Right forelimb (tissue), 1 donor: ENCODE measurements at regions not wholly inside any gene's neighbourhood (a gene's known extent, or its start where the extent isn't known, plus 50 kb on each side); places are given as distances from the start of the nearest gene placed in this dataset.

Experiments
- DNase-seq: peaks from one replicate; pipeline ENCODE4 v3.0.0-alpha.2; 2018

DNA sequence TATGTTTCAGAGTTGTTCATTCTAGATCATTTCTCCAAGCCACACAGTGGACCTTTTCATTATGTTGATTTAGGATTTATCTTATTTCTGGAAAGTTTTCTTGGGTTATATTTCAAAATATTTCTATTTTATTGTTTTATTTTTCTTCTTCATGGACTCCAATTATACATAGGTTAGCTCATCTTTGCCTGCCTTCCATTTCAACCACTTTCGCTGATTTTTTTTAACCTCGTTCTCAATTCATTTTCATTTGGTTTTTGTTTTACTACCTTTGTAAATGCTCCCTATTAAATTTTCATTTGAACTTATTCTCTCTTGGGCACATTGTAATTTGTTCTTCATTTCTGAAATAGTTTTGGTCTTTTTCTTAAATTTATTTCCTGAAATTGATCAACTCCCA is 169.0 kb upstream of the PITX1 start:
- DNase-seq = no peak

DNA sequence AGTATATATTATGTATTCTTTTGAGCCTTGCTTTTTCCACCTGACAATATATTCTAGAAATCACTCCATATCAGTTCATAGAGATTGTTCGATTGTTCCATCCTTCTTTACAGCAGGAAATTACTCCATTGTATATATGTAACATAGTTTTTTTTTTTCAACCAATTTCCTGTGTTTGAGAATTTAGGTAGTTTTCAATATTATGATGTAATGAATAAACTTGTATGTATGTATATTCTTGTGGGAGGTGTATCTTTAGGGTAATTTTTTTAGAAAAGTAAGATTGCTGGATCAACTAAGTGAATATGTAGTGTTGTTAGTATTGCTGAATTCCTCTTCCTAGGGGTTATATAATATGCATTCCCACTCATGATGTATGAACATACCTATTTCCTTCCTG is 165.9 kb upstream of the PITX1 start:
- DNase-seq = no peak

DNA sequence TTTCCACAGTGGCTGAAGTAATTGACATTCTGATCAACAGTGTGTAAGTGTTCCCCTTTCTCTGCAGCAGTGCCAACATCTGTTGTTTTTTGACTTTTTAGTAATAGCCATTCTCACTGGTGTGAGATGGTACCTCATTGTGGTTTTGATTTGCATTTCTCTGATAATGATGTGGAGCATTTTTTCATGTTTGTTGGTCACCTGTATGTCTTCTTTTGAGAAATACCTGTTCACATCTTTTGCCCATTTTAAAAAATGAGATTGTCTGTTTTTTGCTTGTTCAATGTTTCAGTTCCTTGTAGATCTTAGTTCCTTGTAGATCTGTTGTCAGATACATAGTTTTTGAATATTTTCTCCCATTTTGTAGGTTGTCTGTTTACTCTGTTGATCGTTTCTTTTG is 162.5 kb upstream of the PITX1 start:
- DNase-seq = no peak

DNA sequence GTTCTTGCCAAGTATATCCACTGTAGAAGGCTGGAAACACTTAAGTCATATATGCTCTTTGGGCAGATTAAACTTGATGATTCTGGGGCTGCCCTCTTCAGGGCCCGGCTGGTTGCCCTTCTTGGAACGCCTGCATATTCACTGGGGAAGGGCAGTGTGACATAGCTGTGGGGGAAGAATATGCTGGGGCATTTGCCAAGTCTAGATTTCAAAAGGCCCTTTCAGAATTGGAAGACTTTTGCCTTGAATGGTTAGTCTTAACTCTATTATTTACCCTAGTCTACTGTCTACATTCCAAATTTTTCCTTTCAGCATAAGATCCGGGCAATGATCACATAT is 161.2 kb upstream of the PITX1 start:
- no peak for DNase-seq

DNA sequence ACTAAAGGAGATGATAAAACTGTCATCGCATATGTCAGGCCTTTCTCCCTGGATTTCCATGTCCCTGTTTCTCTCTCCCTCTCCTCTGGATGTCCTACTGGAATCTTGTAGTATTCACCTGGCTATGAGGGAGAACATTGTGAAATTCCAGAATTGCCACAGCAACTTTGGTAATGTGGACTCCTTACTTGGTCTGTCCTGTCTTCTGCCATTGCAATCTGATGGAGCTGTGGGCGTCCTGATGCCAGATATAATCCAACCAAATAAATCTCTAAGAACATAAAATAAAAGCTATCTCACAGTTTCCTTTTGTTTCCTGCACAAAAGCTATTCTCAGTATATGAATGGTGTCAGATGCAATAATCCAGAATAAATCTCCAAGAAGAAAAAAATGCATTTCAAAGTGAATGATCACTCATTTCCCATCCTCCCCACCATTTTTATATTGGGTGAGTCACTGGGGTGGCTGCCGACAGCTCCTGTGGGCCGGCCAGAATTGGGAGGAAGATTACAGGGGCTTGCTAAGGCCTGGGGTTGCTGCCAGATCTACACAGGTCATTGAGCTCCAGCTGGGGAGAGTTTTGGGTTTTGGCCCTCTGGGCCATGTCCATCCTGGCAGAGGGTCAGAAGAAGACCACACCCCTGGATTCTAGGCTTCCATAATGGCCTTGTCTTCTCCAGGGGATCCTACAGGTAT is 160.7 kb upstream of the PITX1 start:
- DNase-seq = peak; percentile 59

DNA sequence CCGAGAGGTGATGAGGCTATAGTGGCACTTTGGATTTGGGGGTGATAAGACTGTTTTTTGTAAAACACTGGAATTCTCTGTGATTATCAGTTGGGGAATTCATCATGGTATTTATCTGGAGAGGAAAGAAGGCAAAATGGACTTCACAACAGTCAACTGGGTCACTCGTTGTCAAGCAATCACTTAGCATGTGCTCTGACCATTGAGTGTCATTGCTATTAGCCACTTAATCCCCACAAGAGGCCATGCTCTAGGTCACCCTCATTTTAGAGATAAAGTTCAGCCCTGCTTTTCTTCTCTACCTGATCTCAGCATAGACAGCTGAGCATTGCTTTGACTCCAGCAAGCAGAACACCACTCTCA is 160.1 kb upstream of the PITX1 start:
- no peak for DNase-seq

DNA sequence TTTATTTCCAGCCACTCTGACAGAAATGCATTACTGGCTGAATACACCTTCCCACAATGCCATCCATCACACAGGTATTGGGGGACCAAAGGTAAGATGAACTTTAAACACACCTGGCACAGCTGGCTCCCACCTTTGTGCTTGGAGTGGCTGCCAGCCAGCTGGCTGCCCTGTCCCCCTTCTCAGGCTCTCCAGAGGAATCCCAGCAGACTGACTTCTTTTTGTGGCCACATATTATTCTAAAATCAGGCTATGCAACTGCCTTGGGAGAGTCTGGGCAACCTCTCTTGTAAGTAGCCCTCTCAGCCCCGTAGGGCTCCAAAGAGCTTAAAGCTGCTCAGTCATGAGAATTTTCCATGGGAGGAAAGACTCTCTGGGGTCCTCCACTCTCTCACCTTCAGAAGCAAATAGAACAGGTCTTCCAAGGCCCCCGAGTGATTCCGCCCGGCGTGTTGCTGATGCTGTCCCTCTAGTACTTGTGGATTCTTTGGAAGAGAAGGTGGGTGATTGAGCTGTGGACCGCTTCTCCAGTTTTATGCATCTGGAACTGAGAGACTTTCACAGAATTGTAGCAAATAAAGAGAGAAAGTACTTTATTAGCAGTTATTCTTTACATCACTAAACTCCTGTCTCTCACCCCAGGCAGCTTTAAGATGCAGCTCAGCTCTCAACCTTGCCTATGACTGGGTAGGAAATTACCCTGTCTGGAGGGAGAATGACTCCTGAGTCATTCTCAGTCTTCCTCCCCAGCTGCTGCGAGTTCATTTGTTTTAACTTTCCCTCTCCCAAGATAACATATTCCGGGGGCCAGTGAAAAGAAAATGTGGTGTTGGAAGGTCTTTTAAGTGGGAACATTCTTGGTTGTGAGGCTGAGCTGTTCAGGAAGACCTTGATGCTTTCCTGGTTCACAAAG is 159.4 kb upstream of the PITX1 start:
- no peak for DNase-seq

DNA sequence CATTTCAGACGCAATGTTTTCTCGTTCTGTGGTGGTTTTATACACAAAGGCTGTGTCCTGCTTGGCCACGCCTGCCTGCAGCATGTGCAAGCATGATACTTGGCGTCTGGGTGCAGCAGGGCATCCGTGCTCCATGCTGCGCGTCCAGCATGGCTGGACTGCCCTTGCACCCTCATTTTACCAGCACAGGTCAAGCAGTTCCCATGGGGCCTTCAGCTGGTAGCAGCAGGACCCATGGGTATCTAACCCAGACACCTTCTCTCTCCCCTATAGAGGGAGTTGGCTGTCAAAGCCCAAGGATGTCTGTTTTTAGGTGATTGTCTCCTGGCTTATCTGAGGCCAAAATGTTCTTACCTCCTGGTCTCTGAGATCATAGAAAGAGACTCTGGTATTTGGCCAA is 158.3 kb upstream of the PITX1 start:
- DNase-seq = no peak

DNA sequence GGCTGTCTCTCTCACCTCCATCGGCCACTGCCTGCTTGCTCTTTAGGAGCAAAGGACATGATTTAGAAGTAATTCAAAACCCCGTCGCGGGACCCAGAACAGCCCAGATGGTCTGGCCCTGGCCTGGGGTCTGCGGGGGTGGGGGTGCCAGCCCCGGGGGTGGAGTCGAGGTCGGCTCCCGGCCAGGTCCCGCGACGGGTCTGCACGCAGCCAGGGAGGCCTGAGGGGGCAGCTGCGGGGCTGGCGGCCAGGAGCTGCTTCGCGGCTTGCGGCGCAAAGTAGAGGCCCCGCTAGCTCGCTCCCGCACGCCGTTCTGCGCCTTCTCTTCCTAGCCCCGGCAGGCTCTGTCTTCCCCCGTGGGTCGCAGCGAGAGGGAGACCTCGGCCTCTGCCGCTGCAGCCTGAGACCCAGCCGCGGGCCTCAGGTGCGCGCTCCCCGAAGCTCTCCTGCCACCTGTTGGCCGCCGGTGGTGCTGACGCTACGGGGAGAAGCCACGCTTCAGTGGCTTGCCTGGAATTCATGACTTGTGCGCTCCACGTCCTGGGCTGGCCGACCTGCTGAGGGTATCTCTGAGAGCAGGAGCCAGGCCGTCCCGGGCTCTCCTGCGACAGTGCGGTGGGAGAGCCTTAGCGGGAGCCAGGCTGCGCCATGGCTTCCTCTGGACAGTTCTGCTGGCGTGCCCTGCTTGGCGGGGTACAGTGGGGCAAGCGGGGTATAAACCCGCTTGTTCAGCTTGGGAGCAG is 157.2 kb upstream of the PITX1 start:
- peak; percentile 87 for DNase-seq

DNA sequence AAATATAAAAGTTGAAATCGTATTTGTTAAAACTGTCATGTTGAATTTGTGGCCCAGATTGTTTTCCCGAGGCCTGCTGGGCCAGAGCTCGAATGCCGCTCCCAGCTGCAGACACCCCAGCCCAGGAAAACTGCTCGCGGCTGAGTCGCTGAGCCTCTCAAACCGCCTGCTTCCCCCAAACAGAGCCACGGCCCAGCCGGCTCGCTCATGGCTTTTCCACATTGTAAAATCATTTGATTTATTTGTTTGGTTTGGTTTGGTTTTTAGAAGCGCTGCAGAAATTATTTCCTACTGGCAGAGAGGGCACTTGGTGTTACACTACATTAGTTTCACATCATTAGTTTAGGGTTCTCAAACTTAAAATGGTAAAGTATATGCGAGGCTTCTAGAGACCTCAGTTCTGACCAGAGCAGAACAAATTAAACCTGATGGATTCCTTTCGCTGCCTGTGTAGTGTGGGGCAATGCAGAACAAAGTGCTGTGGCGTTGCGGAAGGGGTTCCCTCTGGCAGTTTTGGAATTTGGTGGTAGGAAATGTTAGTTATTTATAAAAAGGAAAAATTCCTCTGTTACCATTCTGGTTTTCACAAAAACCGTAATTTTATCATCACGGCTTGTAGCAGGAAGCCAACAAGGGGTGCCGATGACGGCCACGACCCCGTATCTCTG is 156.5 kb upstream of the PITX1 start:
- DNase-seq = no peak

DNA sequence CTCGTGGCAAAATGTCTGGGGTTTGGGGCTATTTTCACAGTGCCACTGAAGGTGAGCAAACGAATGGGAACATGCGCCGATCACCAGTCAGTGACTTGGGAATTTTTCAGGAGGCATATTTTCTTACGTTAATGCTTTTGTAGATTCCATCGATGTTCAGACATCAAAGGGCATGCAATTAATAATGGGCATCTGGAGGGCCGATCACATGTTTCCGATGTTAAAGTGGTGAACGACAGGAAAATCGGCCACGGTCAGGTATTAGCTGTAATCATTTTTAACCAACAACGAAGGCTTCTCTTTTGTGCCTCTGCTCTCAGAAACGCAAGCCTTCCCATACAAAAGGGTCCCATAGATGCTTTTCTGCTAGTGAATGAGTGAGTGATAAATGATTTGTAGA is 155.0 kb upstream of the PITX1 start:
- DNase-seq = no peak

DNA sequence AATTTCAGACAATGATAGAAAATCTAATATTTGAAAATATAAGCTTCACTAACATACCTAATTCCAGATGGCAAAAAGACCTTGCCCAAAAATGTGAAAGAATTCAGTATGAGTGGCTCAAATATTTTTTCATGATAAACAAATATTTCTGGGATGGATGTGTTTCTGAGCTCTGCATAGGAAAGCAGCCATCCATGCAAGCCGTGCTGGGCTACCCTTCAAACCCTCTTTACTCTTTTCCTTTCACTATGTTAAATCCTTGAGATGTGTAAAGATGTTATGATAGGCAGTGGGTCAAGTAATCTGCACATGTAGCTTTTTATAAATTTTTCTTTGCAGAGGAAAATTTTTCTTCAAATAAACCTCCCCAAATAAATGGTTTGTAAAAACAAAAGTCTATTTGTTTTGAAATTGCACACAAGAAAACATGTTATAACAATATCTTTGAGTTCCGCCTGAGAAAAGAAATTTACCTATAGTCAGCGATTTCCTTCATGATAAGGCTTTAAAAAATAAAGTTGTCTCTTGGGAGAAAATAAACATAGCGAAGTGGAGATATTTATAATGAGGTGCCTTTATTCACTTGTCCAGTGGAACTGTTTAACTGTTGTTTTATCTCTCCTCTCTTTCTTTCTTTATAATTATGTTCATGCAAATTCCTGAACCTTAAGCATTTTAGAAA is 154.3 kb upstream of the PITX1 start:
- no peak for DNase-seq

DNA sequence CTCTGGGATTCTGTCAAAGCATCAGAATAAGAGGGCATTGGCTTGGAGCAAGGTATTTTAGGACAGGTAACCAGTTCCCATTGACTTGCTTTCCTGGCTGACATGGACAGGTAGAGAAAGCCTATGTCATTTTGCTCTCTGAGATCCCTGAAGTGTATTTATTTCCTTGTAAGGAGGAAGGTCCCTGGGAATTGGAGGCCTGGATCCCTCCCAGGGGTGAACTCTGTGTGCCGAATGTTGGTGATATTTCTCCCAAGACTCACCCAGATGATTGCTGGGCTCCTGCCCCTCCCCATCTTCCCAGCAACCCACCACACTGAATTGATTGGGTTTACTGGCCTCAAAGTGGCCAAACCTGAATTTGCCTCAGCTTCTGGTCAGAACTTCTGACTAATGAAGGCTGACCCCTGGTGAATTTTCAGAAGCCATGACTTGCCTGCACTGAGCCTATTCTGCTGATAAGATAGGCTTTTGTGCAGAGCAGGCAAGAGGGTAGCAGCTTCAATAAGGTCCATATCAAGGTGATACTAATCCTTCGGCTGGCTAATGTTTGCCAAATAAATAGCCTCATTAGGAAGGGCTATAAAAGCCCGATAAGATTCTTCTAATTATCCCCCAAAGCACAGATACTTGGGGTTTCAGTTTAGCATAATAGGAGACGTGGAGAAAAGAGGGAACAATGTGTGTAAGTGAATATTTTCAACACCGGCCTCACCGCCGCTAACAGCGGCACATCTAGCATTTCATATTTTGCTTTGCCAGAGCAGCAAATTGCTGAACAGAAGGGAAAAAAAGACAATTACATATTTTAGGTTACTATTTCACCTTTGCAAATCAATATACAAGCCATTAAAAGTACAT is 152.9 kb upstream of the PITX1 start:
- no peak for DNase-seq

DNA sequence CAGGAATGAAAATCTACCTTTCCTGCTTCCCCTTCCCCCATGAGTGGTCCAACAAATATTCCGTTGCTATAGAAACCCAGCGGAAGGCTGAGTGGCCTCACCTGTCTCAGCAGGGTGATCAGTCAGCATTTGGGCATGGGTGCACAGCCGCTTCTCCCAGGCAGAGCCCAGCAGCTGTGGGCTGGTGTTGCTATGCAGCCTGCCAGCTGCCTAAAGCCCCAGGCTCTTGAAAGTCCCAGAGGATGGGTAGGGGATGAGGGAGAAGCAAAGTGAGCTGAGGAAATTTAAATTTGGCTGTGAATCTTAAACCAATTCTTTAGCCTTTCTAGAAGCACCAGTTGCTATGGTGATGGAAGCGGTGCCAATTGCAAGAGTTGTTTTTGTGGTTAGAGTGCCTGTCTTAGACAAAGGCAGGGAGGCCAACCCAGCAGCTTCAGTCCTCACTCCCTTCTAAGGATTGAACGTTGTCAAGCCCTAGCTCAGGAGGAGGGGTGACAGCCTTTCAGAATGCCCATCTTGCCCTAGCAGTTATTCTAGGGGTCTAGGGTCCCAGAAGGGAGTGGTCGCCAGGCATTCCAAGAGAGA is 151.5 kb upstream of the PITX1 start:
- DNase-seq = no peak

DNA sequence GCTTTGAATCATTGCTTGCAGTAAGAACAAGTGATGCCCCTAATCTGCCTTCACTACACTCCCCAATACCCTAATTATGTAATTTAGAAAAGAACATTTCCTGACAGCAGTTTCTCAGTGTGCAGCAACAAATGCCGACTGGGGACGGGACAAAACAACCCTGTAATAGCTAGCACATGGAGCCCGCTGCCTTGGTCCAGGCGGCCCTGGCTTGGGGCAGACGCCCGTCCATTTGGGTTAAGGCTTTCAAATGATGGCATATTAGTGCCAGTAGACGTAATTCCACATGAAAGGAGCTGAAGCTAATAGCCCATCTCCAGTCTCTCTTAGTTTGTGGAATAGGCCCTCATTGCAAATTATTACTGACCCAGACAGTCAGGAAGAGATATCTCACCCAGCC is 150.6 kb upstream of the PITX1 start:
- no peak for DNase-seq

DNA sequence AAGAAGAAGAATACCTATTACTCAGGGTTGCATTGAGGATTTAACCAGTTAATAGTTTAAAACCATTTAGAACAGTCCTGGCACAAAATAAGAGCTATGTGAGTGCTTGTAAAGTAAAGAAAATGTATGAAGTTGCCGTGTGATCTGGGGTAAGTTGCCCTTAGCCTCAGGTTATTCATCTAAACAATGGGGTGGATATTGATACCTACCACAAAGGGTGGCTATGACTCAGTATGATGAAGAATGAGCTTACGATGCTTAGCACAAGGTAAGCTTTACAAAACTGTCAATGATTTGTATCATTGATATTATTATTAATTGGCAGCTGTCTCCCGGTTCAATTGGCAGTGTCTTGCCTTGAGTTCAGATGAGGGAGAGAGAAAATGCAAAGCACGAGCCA is 149.4 kb upstream of the PITX1 start:
- no peak for DNase-seq

DNA sequence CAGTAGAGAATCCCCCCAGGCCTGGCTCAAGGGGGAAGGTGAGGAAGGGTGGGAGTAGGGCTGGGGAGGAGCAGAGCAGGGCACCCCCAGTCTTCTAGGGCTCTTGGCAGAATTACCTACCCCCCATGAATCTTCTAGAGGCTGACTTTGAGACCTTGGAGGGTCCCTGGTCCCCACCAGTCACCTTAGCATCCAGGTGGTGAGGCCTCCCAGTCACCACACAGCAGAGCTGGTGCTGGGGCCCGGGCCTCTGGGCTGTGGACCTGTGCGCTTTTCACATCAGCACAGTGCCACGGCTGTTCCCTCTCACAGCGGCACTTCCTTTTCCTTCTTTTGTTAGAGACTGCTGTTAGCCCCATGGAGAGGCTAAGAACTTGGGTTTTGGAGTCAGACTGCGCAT is 148.6 kb upstream of the PITX1 start:
- DNase-seq = no peak

DNA sequence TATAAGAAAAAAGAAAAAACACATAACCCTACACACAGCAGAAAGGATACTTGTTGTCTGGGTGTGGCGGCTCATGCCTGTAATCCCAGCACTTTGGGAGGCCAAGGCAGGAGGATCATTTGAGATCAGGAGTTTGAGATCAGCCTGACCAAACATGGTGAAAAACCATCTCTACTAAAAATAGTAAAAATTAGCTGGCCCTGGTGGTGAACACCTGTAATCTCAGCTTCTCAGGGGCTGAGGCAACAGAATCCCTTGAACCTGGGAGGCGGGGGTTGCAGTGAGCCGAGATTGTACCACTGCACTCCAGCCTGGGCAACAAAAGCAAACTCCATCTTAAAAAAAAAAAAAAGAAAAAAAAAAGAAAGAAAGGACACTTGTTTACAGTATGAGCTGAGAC is 147.6 kb upstream of the PITX1 start:
- DNase-seq = no peak

DNA sequence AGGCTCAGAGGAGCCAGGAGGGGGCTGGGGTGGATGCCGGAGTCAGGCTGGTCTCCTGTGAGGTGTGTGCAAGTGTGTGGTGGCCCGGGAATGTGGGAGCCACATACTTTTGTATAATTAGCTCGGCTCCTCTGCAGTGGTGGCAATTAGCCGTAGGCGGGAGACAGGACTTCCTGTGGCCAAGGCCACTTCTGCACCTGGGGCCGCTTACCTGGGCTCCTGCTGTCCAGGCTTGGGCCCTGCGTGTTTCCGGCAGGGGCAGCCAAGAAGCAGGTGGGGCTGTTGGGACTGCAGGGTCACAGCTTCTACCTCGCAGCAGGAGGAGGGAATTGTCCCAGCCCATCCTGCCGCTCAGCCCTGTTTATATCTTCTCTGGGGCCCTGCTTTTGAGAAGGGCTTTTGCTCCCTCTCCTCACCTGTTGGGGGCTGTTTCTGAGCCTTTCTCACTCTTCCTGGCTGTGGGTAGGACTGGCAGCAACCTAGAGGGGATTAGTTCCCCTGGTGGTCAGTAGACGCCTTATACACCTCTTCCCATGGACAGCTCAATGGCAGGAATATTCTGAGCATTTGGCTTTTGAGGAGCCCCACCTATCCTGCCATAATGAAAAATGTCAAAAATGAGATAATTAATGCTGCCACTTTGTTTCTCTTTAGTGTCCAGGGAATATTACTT is 145.4 kb upstream of the PITX1 start:
- DNase-seq = no peak

DNA sequence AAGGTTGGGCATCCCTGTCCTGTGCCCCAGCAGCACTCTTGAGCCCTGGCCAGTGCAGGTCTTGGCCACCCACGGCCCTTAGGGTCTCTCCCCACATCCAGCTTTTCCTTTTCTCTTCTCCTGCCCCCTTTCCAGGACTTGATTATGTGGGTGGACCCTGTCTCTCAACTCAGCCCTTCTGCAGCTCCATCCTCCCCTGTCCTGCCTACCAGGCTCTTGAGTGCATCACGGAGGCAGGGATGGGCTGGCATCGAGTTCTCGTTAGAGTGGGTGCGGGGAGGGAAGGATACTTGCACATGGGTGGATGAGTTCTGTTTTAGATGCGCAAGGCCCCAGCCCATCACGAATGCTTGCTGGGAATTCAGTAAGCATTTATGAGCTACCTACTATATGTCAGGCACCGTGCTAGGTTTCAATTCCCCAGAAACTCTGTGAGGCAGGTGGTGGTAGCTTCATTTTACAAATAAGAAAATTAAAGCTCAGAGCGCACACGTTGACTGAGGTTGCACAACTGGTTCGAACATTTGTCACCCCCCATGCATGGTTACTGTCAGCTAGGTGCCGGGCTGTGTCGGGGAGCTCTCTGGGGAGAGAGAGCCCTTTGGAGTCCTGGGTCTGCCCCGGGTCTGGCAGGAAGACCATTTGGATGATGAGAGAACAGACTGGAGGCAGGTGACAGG is 144.6 kb upstream of the PITX1 start:
- no peak for DNase-seq
